ENCODE measurements at regions not wholly inside any gene's neighbourhood (a gene's known extent, or its start where the extent isn't known, plus 50 kb on each side); places are given as distances from the start of the nearest gene placed in this dataset.

DNA sequence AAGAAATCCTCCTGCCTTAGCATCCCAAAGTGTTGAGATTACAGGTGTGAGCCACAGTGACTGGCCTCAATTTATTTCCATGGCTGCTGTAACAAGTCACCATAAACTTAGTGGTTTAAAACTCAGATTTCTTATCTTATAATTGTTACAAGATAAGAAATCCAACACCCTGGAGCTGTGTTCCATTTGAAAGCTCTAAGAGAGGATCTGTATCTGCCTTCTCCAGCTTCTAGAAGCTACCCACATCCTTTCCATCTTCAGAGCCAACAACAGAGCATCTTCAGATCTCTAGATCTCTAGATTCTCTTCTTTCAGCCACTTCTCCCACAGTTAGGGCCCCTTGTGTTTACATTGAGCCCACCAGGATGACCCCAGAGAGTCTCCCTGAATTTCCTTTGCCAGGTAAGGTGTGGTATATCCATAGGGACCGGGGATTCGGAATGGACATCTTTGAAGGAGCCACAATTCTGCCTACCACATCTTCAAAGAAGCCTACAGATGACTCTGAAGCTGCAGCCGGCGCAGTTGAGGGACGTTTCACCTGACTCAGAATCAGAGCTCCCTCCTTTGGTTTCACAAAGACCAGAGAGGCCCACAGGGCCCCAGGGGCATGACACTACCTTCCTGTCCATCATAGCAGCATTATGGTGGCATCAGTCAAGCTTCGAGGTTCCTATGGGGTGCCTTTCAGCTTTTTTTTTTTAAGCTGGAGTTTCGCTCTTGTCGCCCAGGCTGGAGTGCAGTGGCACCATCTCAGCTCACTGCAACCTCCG lies 87.0 kb upstream of the IGF1R start:
- Mint-ChIP-seq H3K27me3 (ENCODE audit: low read depth) (no peaks in the 10 kb centered on the region), H3K36me3 (ENCODE audit: low read depth) (no peaks in the 10 kb centered on the region), H3K9me3 (no peaks in the 10 kb centered on the region), H3K4me3 (no peak overlapping the region), H3K4me1 (ENCODE audit: low read depth) (peaks cover 9% of the 10 kb centered on the region), H3K27ac (no peak overlapping the region)
- peak; percentile 16 for DNase-seq (ENCODE audit: low spot score)

- Mint-ChIP-seq H3K27me3 (ENCODE audit: low read depth) (peaks cover 5% of the 10 kb centered on the region), H3K4me1 (ENCODE audit: low read depth) (peaks cover 9% of the 10 kb centered on the region)
- DNase-seq (ENCODE audit: low spot score): no peak
These were observed 85.9 kb upstream of the IGF1R start for GRCh38 chr15:98562331-98562937.

DNA sequence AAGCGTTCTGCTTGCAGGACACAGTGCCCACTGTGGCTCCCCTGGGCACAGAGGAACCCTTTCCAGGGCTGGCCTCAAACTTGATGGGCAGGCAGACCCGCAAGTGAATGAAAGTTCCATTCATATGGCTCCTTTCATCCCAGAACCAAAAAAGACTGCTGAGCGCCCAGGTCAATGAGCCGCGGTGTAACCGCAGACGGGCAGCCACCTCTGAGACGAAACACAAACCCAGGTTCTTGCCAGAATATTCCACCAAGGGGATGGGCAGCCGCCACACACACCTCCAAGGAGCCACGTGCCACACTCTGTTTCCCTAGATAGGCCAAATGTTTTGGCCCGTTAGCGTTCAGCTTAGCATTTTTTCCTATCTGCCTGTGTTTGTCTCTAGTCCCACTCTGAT lies 82.8 kb upstream of the IGF1R start:
- H3K27me3 Mint-ChIP-seq (ENCODE audit: low read depth): peaks cover 7% of the 10 kb centered on the region
- peaks cover 6% of the 10 kb centered on the region for H3K4me1 Mint-ChIP-seq (ENCODE audit: low read depth)
- H3K9me3 Mint-ChIP-seq: no peaks in the 10 kb centered on the region
- DNase-seq (ENCODE audit: low spot score): no peak
- H3K4me3 Mint-ChIP-seq: no peak overlapping the region
- H3K27ac Mint-ChIP-seq: no peak overlapping the region
- no peaks in the 10 kb centered on the region for H3K36me3 Mint-ChIP-seq (ENCODE audit: low read depth)

More at GRCh38 chr15:98562331-98562937, 85.9 kb upstream of the IGF1R start:
- Mint-ChIP-seq H3K27ac (no peak overlapping the region), H3K36me3 (ENCODE audit: low read depth) (no peaks in the 10 kb centered on the region), H3K9me3 (no peaks in the 10 kb centered on the region), H3K4me3 (no peak overlapping the region)

DNA sequence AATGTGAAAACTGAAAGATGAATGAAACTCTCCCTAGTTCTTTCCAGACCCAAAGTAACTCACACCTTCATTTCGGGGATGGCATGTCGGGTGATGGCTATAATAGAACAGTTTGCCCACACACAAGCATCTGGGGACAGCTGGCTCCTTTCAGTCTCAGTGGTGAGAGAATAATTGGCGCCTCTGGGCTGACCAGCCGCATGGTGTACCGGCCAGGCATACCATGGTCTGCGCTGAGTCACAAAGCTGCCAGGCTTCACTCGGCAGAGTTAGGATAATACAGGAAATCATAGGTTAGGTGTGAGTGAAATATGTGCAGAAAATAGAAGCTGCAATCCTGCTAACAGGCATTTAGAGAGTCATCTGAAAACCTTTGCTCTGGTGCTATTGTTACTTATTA lies 80.4 kb upstream of the IGF1R start:
- no peak overlapping the region for H3K27ac Mint-ChIP-seq
- no peaks in the 10 kb centered on the region for H3K9me3 Mint-ChIP-seq
- no peaks in the 10 kb centered on the region for H3K4me1 Mint-ChIP-seq (ENCODE audit: low read depth)
- H3K36me3 Mint-ChIP-seq (ENCODE audit: low read depth): no peaks in the 10 kb centered on the region
- no peak overlapping the region for H3K4me3 Mint-ChIP-seq
- peaks cover 13% of the 10 kb centered on the region for H3K27me3 Mint-ChIP-seq (ENCODE audit: low read depth)
- DNase-seq (ENCODE audit: low spot score): no peak

DNA sequence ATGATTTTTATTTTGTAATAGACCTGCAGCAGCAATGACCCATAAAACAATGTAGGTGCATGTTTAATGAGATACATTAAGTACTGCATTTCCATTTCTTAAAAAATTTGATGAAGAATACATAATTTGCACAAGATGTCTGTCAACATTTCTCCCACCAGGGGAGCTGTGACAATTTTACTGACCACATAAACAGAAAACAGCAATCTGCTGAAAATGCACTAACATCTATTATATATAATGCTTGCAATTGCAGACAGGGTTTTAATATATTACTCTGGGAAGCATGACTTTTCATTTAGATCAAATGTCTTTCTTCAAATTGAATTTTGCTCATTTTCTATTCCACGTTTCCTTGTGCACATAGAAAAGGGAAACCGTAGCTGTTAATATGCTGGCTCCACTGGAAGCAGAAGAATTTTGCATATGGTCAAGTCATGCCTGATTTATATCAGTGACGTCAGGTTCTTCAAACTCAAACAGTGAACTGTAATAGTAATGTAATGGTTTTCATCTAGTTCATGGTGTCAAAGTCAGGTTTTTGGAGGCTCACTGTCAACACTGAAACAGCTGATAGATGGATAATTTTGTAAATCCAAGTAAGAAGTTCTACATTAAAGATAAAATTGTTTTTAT lies 79.8 kb upstream of the IGF1R start:
- Mint-ChIP-seq H3K27me3 (ENCODE audit: low read depth) (peaks cover 14% of the 10 kb centered on the region), H3K4me3 (no peak overlapping the region), H3K27ac (no peak overlapping the region), H3K9me3 (no peaks in the 10 kb centered on the region), H3K4me1 (ENCODE audit: low read depth) (no peaks in the 10 kb centered on the region), H3K36me3 (ENCODE audit: low read depth) (no peaks in the 10 kb centered on the region)
- DNase-seq (ENCODE audit: low spot score): no peak

- Mint-ChIP-seq H3K27me3 (ENCODE audit: low read depth) (peaks cover 19% of the 10 kb centered on the region), H3K4me3 (no peak overlapping the region), H3K4me1 (ENCODE audit: low read depth) (no peaks in the 10 kb centered on the region), H3K27ac (no peak overlapping the region), H3K36me3 (ENCODE audit: low read depth) (no peaks in the 10 kb centered on the region), H3K9me3 (no peaks in the 10 kb centered on the region)
- no peak for DNase-seq (ENCODE audit: low spot score)
These were observed 78.2 kb upstream of the IGF1R start for GRCh38 chr15:98570119-98570518.

DNA sequence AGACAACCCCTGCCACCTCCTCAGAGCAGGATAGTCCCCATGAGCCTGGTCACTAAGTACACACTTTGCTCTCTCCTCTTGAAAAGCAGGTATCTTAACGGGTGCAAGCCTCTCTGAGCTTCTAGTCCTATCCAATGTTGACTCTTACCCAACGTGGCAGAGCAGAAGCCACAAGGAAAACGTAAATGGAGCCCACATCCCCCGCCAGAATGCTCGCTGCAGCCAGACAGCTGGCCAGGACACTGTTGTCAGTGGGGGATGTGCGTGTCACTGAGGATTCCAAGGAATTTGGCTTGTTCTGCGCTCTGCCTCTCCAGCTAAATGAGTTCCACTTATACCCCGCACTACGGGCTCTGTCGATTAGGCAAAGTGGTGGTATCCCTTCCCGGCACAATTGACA lies 67.8 kb upstream of the IGF1R start:
- Mint-ChIP-seq H3K4me1 (ENCODE audit: low read depth) (no peaks in the 10 kb centered on the region), H3K27me3 (ENCODE audit: low read depth) (peaks cover 31% of the 10 kb centered on the region), H3K36me3 (ENCODE audit: low read depth) (no peaks in the 10 kb centered on the region), H3K27ac (no peak overlapping the region), H3K9me3 (peaks cover 10% of the 10 kb centered on the region), H3K4me3 (no peak overlapping the region)
- DNase-seq (ENCODE audit: low spot score): no peak

DNA sequence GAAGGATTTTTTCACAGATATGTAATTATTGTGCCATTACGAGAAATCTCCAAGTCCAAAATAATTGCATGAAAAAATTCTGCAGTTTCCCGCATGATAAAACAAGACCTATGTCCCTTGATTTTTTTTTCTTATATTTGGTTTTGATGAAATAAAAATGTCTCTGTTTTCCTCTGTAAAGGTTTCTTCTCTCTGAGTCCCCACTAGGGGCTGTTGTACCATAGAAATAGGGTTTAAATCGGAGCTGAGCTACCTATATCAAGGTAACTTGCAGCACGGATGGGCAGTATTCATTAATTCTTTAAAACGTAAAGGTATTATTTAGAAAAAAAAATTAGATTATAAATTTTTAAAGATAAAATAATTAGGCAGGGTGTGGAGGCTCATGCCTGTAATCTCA lies 66.6 kb upstream of the IGF1R start:
- peaks cover 10% of the 10 kb centered on the region for H3K9me3 Mint-ChIP-seq
- peaks cover 37% of the 10 kb centered on the region for H3K27me3 Mint-ChIP-seq (ENCODE audit: low read depth)
- no peak overlapping the region for H3K4me3 Mint-ChIP-seq
- H3K27ac Mint-ChIP-seq: no peak overlapping the region
- peaks cover 4% of the 10 kb centered on the region for H3K4me1 Mint-ChIP-seq (ENCODE audit: low read depth)
- H3K36me3 Mint-ChIP-seq (ENCODE audit: low read depth): no peaks in the 10 kb centered on the region
- no peak for DNase-seq (ENCODE audit: low spot score)

GRCh38 chr15:98582900-98583554 lies 65.3 kb upstream of the IGF1R start:
- H3K9me3 Mint-ChIP-seq: peaks cover 10% of the 10 kb centered on the region
- H3K36me3 Mint-ChIP-seq (ENCODE audit: low read depth): no peaks in the 10 kb centered on the region
- no peak for DNase-seq (ENCODE audit: low spot score)
- H3K4me3 Mint-ChIP-seq: no peak overlapping the region
- peaks cover 4% of the 10 kb centered on the region for H3K4me1 Mint-ChIP-seq (ENCODE audit: low read depth)
- H3K27ac Mint-ChIP-seq: no peak overlapping the region
- H3K27me3 Mint-ChIP-seq (ENCODE audit: low read depth): peaks cover 39% of the 10 kb centered on the region

DNA sequence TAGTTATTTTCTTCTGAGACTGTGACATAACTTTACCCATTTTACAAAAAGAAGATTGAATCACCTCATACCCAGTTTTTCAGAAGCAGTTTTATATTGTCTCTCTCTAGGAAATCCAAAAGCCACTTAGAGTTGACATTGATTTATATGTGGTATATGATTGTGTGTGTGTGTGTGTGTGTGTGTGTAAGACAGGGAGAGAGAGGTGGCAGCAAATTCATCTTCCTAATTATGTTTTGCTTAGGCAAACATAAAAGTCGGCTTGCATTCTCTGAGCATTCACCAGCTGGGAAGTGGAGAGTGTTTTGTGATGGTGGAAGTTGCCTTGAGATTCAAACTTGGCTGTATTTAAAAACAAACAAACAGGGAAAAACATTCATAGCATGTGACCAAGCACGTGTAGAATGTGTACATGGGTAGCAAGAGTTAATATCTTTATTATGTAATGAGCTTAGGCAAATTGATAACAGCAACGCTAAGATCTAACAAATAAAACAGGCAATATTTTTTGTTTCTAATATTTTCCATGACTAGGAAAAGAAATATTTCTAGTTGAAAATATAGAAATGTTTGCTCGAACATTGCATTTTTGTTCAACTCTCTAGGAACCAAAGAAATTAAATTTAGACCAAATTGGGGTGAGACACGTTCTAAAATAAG lies 64.4 kb upstream of the IGF1R start:
- Mint-ChIP-seq H3K27me3 (ENCODE audit: low read depth) (peaks cover 44% of the 10 kb centered on the region), H3K4me3 (no peak overlapping the region), H3K4me1 (ENCODE audit: low read depth) (peaks cover 4% of the 10 kb centered on the region), H3K36me3 (ENCODE audit: low read depth) (no peaks in the 10 kb centered on the region), H3K27ac (no peak overlapping the region), H3K9me3 (peaks cover 5% of the 10 kb centered on the region)
- DNase-seq (ENCODE audit: low spot score): no peak

DNA sequence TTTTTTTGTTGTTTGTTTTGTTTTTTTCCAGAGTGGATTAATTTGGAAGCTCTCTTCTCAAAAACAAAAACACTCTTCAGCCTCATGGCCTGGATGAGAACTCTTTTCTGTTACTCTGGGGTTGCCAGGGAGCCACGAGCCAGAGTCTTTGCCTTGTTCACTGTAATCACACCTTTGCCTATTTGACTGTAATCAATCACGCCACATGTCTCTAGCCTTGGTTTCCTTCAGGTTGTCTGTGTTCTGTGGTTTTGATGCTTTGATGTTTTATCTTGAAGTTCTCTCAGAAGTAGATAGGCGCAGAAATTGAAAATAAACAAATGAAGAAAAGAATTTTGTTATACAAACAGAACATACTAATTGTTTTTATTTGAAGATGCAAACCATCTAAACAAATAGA lies 62.3 kb upstream of the IGF1R start:
- peaks cover 56% of the 10 kb centered on the region for H3K27me3 Mint-ChIP-seq (ENCODE audit: low read depth)
- H3K27ac Mint-ChIP-seq: no peak overlapping the region
- DNase-seq (ENCODE audit: low spot score): no peak

DNA sequence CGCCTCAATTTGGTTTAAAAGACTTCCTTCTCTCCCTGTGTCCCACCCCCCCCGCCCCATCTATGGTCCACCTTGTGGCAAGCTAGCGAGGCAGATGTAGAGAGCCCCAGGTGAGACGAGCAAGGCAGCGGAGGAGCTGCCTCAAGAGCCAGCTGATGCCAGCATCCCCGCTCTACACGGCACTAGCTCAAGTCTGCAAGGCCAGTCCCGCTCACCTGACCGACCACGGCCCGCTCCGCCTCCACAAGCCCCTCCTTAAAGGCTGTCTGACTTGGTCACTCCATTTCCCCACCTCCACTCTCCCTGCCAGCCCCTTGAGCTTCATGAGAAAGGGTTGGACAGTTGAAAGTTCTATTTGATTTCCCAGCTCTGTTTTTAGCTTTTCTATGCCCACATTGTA lies 56.2 kb upstream of the IGF1R start:
- no peaks in the 10 kb centered on the region for H3K9me3 Mint-ChIP-seq
- H3K36me3 Mint-ChIP-seq (ENCODE audit: low read depth): no peaks in the 10 kb centered on the region
- no peak for DNase-seq (ENCODE audit: low spot score)
- no peak overlapping the region for H3K4me3 Mint-ChIP-seq
- H3K4me1 Mint-ChIP-seq (ENCODE audit: low read depth): no peaks in the 10 kb centered on the region
- peaks cover 29% of the 10 kb centered on the region for H3K27me3 Mint-ChIP-seq (ENCODE audit: low read depth)
- no peak overlapping the region for H3K27ac Mint-ChIP-seq

More for the DNA sequence above, 62.3 kb upstream of the IGF1R start:
- no peaks in the 10 kb centered on the region for H3K36me3 Mint-ChIP-seq (ENCODE audit: low read depth)
- H3K9me3 Mint-ChIP-seq: no peaks in the 10 kb centered on the region
- no peak overlapping the region for H3K4me3 Mint-ChIP-seq
- H3K4me1 Mint-ChIP-seq (ENCODE audit: low read depth): peaks cover 4% of the 10 kb centered on the region

DNA sequence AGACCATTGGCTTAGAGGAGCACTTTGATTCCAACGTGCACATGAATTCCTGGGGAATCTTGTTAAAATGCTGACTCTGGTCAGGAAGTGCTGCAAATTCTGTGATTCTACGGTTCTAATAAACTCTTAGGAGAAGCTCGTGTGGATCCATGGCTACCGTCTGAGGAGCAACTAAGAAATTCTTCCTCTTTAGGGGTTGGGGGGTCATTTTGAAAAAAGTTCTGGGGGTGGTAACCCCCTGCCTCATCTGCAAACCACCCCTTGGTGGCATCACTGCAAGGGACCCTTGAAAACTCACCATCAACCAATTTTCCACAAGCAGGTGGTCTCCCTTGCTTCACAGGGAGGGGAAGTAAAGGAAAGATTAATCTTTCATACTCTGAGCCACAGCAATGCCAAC lies 52.2 kb upstream of the IGF1R start:
- DNase-seq (ENCODE audit: low spot score): no peak
- Mint-ChIP-seq H3K9me3 (no peaks in the 10 kb centered on the region), H3K27me3 (ENCODE audit: low read depth) (peaks cover 17% of the 10 kb centered on the region), H3K27ac (no peak overlapping the region), H3K36me3 (ENCODE audit: low read depth) (no peaks in the 10 kb centered on the region), H3K4me3 (no peak overlapping the region), H3K4me1 (ENCODE audit: low read depth) (peaks cover 16% of the 10 kb centered on the region)

Data from T-helper 2 cell treated with Interferon-gamma antibody and Interleukin-4, amounts not matched to agents 5 μg/mL and 100 μg/mL, for 36 hours (primary cell).